Mesenchymal stem cell (in vitro differentiated cells and primary cell): ENCODE measurements at regions not wholly inside any gene's neighbourhood (a gene's known extent, or its start where the extent isn't known, plus 50 kb on each side); places are given as distances from the start of the nearest gene placed in this dataset.

Experiments
- DNase-seq: peaks from one replicate; pipeline ENCODE4 v3.0.0-alpha.2; 2013
- H2AFZ ChIP-seq: one replicate; pipeline ENCODE4 v1.6.1; 2013; ENCODE audit warnings: low read depth, mild to moderate bottlenecking, control low read depth, inconsistent platforms, low read length, moderate library complexity
- H2AK5ac ChIP-seq: 2 replicates; pipeline ENCODE4 v1.6.1; 2013; ENCODE audit warnings: low read length, moderate library complexity, mild to moderate bottlenecking, inconsistent platforms; ENCODE audit not compliant: severe bottlenecking
- H2BK120ac ChIP-seq: one replicate; pipeline ENCODE4 v1.6.1; 2013; ENCODE audit warnings: low read depth, mild to moderate bottlenecking, inconsistent platforms, low read length, moderate library complexity
- H2BK12ac ChIP-seq, 2 experiments: one replicate each; pipeline ENCODE4 v1.6.1; 2013; ENCODE audit warnings: inconsistent platforms in 2 of 2, low read length in 2 of 2, mild to moderate bottlenecking in 2 of 2, moderate library complexity in 2 of 2, control low read depth in 1 of 2
- H2BK15ac ChIP-seq: one replicate; pipeline ENCODE4 v1.6.1; 2013; ENCODE audit warnings: mild to moderate bottlenecking, low read depth, inconsistent platforms; ENCODE audit not compliant: poor library complexity, severe bottlenecking
- H2BK5ac ChIP-seq: 2 replicates; pipeline ENCODE4 v1.6.1; 2013; ENCODE audit warnings: low read depth, mild to moderate bottlenecking, low read length, control low read depth, inconsistent platforms; ENCODE audit not compliant: poor library complexity, severe bottlenecking
- H3K14ac ChIP-seq, 2 experiments: one replicate each; pipeline ENCODE4 v1.6.1; 2013; ENCODE audit warnings: inconsistent platforms in 2 of 2, low read length in 2 of 2, control low read depth in 1 of 2, mild to moderate bottlenecking in 1 of 2, moderate library complexity in 1 of 2
- H3K18ac ChIP-seq, 2 experiments: one replicate each; pipeline ENCODE4 v1.6.1; 2013; ENCODE audit warnings: inconsistent platforms in 2 of 2, low read length in 2 of 2, control low read depth in 1 of 2, low read depth in 1 of 2, mild to moderate bottlenecking in 1 of 2
- H3K23ac ChIP-seq, 2 experiments: one replicate each; pipeline ENCODE4 v1.6.1; 2013; ENCODE audit warnings: inconsistent platforms in 2 of 2, low read length in 2 of 2, mild to moderate bottlenecking in 2 of 2, moderate library complexity in 2 of 2, control low read depth in 1 of 2
- H3K27ac ChIP-seq: 2 replicates; pipeline ENCODE4 v1.5.1; 2013; ENCODE audit warnings: mild to moderate bottlenecking, moderate library complexity, low read length, control low read depth, inconsistent platforms; ENCODE audit not compliant: poor library complexity, severe bottlenecking
- H3K27me3 ChIP-seq, 2 experiments: 2 replicates each; pipeline versions ENCODE4 v1.6.1 to v1.7.0; 2013; ENCODE audit warnings: low read length in 2 of 2, mild to moderate bottlenecking in 2 of 2, moderate library complexity in 2 of 2, control low read depth in 1 of 2, inconsistent platforms in 1 of 2; ENCODE audit not compliant: control insufficient read depth in 1 of 2, insufficient read depth in 1 of 2
- H3K36me3 ChIP-seq, 2 experiments: 2 replicates each; pipeline versions ENCODE4 v1.6.1 to v1.7.0; 2013; ENCODE audit warnings: low read length in 2 of 2, control low read depth in 1 of 2, inconsistent platforms in 1 of 2, low read depth in 1 of 2, mild to moderate bottlenecking in 1 of 2; ENCODE audit not compliant: insufficient read depth in 2 of 2, control insufficient read depth in 1 of 2
- H3K4ac ChIP-seq, 2 experiments: one replicate each; pipeline ENCODE4 v1.6.1; 2013; ENCODE audit warnings: inconsistent platforms in 2 of 2, low read length in 2 of 2, mild to moderate bottlenecking in 2 of 2, moderate library complexity in 2 of 2, control low read depth in 1 of 2, low read depth in 1 of 2
- H3K4me1 ChIP-seq: 2 replicates; pipeline ENCODE4 v1.6.1; 2013; ENCODE audit warnings: low read depth, low read length, control low read depth; ENCODE audit not compliant: control insufficient read depth, insufficient read depth
- H3K4me2 ChIP-seq: 2 replicates; pipeline ENCODE4 v1.6.1; 2013; ENCODE audit warnings: low read length, mild to moderate bottlenecking, inconsistent platforms; ENCODE audit not compliant: poor library complexity, severe bottlenecking
- H3K4me3 ChIP-seq, 2 experiments: 2 replicates each; pipeline versions ENCODE4 v1.5.1 to v1.7.0; 2013; ENCODE audit warnings: low read length in 2 of 2, mild to moderate bottlenecking in 2 of 2, control low read depth in 1 of 2, low read depth in 1 of 2; ENCODE audit not compliant: insufficient read depth in 1 of 2
- H3K79me1 ChIP-seq: replicated peaks from 2 replicates; pipeline ENCODE4 v1.6.1; 2013; ENCODE audit warnings: mild to moderate bottlenecking, control low read depth, low read length, inconsistent platforms; ENCODE audit not compliant: poor library complexity, severe bottlenecking
- H3K9ac ChIP-seq: 2 replicates; pipeline ENCODE4 v1.7.0; 2013; ENCODE audit warnings: mild to moderate bottlenecking, low read length, moderate library complexity
- H3K9me3 ChIP-seq: 2 replicates; pipeline ENCODE4 v1.7.0; 2013; ENCODE audit warnings: mild to moderate bottlenecking, low read length; ENCODE audit not compliant: control insufficient read depth
- H4K8ac ChIP-seq: one replicate; pipeline ENCODE4 v1.6.1; 2013; ENCODE audit warnings: inconsistent platforms, mild to moderate bottlenecking, low read length, moderate library complexity
- H4K91ac ChIP-seq: one replicate; pipeline ENCODE4 v1.6.1; 2013; ENCODE audit warnings: mild to moderate bottlenecking, low read length, inconsistent platforms
- WGBS: methylation state at CpG from one replicate; pipeline ENCODE4 v1.1.7; 2013; ENCODE audit warnings: mixed read lengths; 5-methylcytosine and 5-hydroxymethylcytosine counted together

DNA sequence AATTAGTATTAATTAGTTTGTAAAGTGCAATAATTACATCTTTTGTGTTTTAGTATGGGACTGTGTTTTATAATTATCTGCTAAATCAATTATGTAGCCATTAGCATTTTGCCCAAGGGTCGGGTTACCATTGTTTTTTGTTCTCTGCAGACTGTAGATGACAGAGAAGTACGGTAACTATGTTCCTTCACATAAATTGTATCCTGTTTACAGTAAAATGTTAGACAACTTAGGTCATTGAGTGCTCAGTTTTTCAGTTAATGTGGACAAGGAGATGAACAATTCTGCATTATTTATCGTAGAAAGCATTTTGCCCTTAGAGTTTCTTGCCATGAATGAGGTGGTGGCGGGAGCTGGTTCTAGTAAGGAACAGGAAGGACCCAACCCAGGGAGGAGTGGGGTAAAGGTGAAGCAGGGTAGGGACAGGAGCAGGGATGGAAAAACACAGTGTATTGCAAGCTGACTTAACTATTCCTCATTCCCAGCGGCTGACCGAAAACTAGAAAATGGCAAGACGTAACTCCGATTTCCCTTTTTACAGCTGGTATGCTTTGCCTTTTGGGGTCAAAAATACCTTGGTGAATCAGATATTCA lies 243.7 kb upstream of the SLC24A2 start:
- Histone ChIP-seq H2BK120ac (no peak overlapping the region), H3K18ac (peak overlapping the region in 1 of 2 experiments; percentile 28), H2AK5ac (no peak overlapping the region), H2BK15ac (no peak overlapping the region), H3K27ac (no peak overlapping the region), H4K8ac (peak overlapping the region; percentile 51), H3K4me2 (no peak overlapping the region), H3K14ac (no peak overlapping the region), H3K9ac (no peak overlapping the region), H3K79me1 (no peaks in the 10 kb centered on the region), H3K23ac (no peak overlapping the region), H3K36me3 (no peaks in the 10 kb centered on the region), H2BK5ac (no peak overlapping the region), H3K4ac (no peak overlapping the region), H3K4me3 (no peak overlapping the region), H3K9me3 (no peaks in the 10 kb centered on the region), H3K4me1 (no peaks in the 10 kb centered on the region), H2AFZ (no peak overlapping the region), H3K27me3 (no peaks in the 10 kb centered on the region), H2BK12ac (no peak overlapping the region), H4K91ac (no peak overlapping the region)
- WGBS, result 81% methylated on average over 8 of the region's 8 CpGs
- DNase-seq, result peak; percentile 23

DNA sequence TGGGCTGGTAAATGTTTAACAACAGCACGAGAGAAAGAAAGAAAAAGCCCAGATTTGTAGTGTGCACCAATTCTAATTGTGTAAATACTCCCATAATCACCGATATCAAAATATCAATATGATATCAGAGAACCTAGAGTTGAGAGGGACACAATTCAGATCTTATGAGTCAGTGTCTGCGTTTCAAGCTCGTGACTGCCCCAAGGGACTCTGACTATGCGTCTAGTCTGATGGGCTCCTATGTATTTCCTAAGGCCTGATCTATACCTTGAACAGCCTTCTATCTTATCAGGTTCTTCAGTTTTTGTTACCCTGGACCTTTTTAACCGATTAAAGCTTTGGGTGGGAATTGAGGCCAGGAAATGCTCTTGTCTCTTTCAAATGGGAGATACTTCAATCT lies 243.0 kb upstream of the SLC24A2 start:
- Histone ChIP-seq H3K36me3 (no peaks in the 10 kb centered on the region), H3K4me2 (no peak overlapping the region), H3K23ac (no peak overlapping the region), H2AK5ac (no peak overlapping the region), H2BK5ac (no peak overlapping the region), H3K18ac (no peak overlapping the region), H3K79me1 (no peaks in the 10 kb centered on the region), H2BK12ac (no peak overlapping the region), H4K91ac (no peak overlapping the region), H4K8ac (no peak overlapping the region), H3K4ac (no peak overlapping the region), H2AFZ (no peak overlapping the region), H3K9ac (no peak overlapping the region), H3K14ac (no peak overlapping the region), H3K4me3 (no peak overlapping the region), H2BK15ac (no peak overlapping the region), H2BK120ac (no peak overlapping the region), H3K27me3 (no peaks in the 10 kb centered on the region), H3K27ac (no peak overlapping the region), H3K9me3 (no peaks in the 10 kb centered on the region), H3K4me1 (no peaks in the 10 kb centered on the region)
- peak; percentile 34 for DNase-seq
- 82% methylated on average over 5 of the region's 6 CpGs for WGBS

DNA sequence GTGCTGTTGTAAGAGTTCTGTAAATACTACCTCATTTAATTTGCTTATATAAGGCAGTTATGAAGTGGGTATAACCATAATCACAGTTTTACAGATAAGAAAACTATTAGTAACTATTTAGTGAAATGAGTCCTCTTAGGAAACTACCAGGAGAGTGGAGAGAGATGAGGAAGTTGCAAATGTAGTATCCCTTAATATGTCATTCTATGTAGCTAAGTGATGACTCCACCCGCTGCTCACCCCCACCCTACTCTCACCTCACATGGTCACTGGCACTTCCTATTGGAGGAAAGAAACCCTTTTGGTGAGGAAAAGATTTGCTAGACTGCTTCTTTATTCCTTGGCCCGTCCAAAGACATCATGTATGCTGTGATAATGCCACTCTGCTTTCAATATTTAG lies 241.8 kb upstream of the SLC24A2 start:
- no peak overlapping the region for H3K27ac ChIP-seq
- H3K14ac ChIP-seq, result no peak overlapping the region
- WGBS, result 100% methylated on average over 1 of the region's 2 CpGs
- no peaks in the 10 kb centered on the region for H3K9me3 ChIP-seq
- H2AFZ ChIP-seq, result no peak overlapping the region
- no peak overlapping the region for H3K4me2 ChIP-seq
- DNase-seq, result no peak
- H4K91ac ChIP-seq, result no peak overlapping the region
- H3K27me3 ChIP-seq, result no peaks in the 10 kb centered on the region
- no peaks in the 10 kb centered on the region for H3K79me1 ChIP-seq
- no peak overlapping the region for H2BK5ac ChIP-seq
- H2BK120ac ChIP-seq, result no peak overlapping the region
- no peak overlapping the region for H3K4ac ChIP-seq
- H3K9ac ChIP-seq, result no peak overlapping the region
- no peak overlapping the region for H3K4me3 ChIP-seq
- no peak overlapping the region for H2BK15ac ChIP-seq
- no peak overlapping the region for H3K23ac ChIP-seq
- no peak overlapping the region for H2AK5ac ChIP-seq
- no peak overlapping the region for H3K18ac ChIP-seq
- H3K36me3 ChIP-seq, result no peaks in the 10 kb centered on the region
- no peak overlapping the region for H2BK12ac ChIP-seq
- no peaks in the 10 kb centered on the region for H3K4me1 ChIP-seq
- H4K8ac ChIP-seq, result no peak overlapping the region

DNA sequence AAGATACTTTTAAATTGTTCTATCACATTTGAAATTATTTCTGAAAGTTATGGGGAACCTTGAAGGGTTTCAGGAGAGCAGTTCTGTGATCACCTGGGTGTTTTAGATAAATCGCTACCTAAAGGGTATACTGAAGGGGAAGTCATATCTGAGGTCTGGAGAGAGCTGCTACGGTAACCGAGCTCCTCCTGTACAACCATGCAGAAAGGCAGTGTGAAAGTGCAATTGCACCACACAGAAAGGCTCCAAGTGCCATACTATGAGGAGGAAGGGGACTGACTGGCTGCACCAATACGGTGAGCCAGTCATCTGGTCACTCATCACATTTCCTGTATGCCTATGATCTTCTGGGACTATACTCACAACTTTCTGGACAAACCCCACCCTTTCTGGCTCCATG lies 241.4 kb upstream of the SLC24A2 start:
- H2BK15ac ChIP-seq, result no peak overlapping the region
- H3K18ac ChIP-seq, result peak overlapping the region in 1 of 2 experiments; percentile 26
- H3K9me3 ChIP-seq, result no peaks in the 10 kb centered on the region
- H3K14ac ChIP-seq, result no peak overlapping the region
- H3K4me3 ChIP-seq, result no peak overlapping the region
- H2AFZ ChIP-seq, result no peak overlapping the region
- no peaks in the 10 kb centered on the region for H3K27me3 ChIP-seq
- H2AK5ac ChIP-seq, result no peak overlapping the region
- H3K23ac ChIP-seq, result no peak overlapping the region
- no peak overlapping the region for H2BK12ac ChIP-seq
- no peak overlapping the region for H3K9ac ChIP-seq
- WGBS, result 97% methylated on average over 4 of the region's 4 CpGs
- no peak overlapping the region for H3K4me2 ChIP-seq
- DNase-seq, result no peak
- no peak overlapping the region for H2BK5ac ChIP-seq
- no peaks in the 10 kb centered on the region for H3K36me3 ChIP-seq
- no peaks in the 10 kb centered on the region for H3K79me1 ChIP-seq
- no peak overlapping the region for H4K8ac ChIP-seq
- H3K4me1 ChIP-seq, result no peaks in the 10 kb centered on the region
- no peak overlapping the region for H3K4ac ChIP-seq
- H4K91ac ChIP-seq, result no peak overlapping the region
- no peak overlapping the region for H2BK120ac ChIP-seq
- no peak overlapping the region for H3K27ac ChIP-seq
